Activated T-helper 1 cell treated with anti-CD3 and anti-CD28 coated beads, Interleukin-12 subunit alpha, Interleukin-12 subunit beta, Interleukin-2, Interleukin-4 antibody, amounts not matched to agents 30 ng/mL and 10 ng/mL and 1 ng/mL, durations not matched to agents 14 hours and 24 hours and 36 hours (primary cell): ENCODE measurements at regions not wholly inside any gene's neighbourhood (a gene's known extent, or its start where the extent isn't known, plus 50 kb on each side); places are given as distances from the start of the nearest gene placed in this dataset.

ENCODE experiments used
- DNase-seq: peaks from one replicate; pipeline ENCODE4 v3.0.0; 2021; ENCODE audit warnings: low spot score
- H3K27ac Mint-ChIP-seq: one replicate; pipeline ENCODE4 v1.8.0; 2021; ENCODE audit warnings: mild to moderate bottlenecking, mixed read lengths
- H3K27me3 Mint-ChIP-seq: one replicate; pipeline ENCODE4 v1.8.0; 2022; ENCODE audit warnings: mild to moderate bottlenecking, moderate library complexity, mixed read lengths; ENCODE audit not compliant: insufficient read depth
- H3K36me3 Mint-ChIP-seq: one replicate; pipeline ENCODE4 v1.8.0; 2021; ENCODE audit warnings: low read depth, mixed read lengths
- H3K4me1 Mint-ChIP-seq: one replicate; pipeline ENCODE4 v1.8.0; 2021; ENCODE audit warnings: low read depth, mixed read lengths
- H3K4me3 Mint-ChIP-seq: one replicate; pipeline ENCODE4 v1.8.0; 2021; ENCODE audit warnings: mild to moderate bottlenecking, moderate library complexity, mixed read lengths
- H3K9me3 Mint-ChIP-seq: one replicate; pipeline ENCODE4 v1.8.0; 2021; ENCODE audit warnings: mixed read lengths
- intact Hi-C: fragments of 100-400 bp; cut with micrococcal nuclease; formaldehyde crosslinking; loops from one replicate; pipeline ENCODE4 v1.15.1; 2024

DNA sequence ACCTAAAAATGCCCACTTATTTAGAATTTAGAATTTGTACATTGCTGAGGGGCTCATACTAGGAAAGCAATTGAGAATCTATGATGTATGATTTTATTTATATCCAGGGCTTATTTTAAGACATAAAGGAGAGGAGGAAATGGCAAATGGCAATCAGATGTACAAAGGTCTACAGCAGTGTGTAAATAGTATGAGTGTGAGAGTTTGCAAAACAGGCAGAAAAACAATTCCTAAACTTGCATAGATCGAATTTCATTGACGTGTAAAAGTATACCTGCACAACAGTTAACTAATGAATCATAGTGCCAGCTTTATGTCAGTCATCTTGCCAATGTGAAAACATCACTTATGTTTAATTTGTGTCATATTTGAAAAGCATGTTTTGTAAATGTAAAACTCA is 718.7 kb upstream of the GCFC2 start:
- H3K4me1 Mint-ChIP-seq, result no peaks in the 10 kb centered on the region
- intact Hi-C loops, result no loop called here
- peaks cover 17% of the 10 kb centered on the region for H3K9me3 Mint-ChIP-seq
- H3K4me3 Mint-ChIP-seq, result no peak overlapping the region
- no peak for DNase-seq
- no peak overlapping the region for H3K27ac Mint-ChIP-seq
- H3K36me3 Mint-ChIP-seq, result no peaks in the 10 kb centered on the region
- H3K27me3 Mint-ChIP-seq, result no peaks in the 10 kb centered on the region

GRCh38 chr2:76427452-76427851 is 716.7 kb upstream of the GCFC2 start:
- Mint-ChIP-seq H3K9me3 (peaks cover 17% of the 10 kb centered on the region), H3K27ac (no peak overlapping the region), H3K4me3 (no peak overlapping the region), H3K36me3 (no peaks in the 10 kb centered on the region), H3K27me3 (no peaks in the 10 kb centered on the region), H3K4me1 (no peaks in the 10 kb centered on the region)
- intact Hi-C loops, result no loop called here
- no peak for DNase-seq

- DNase-seq, result no peak
- no peak overlapping the region for H3K27ac Mint-ChIP-seq
- intact Hi-C loops, result no loop called here
These were observed 705.1 kb upstream of the GCFC2 start for GRCh38 chr2:76415821-76416220.

GRCh38 chr2:76413436-76413835 is 702.7 kb upstream of the GCFC2 start:
- no peaks in the 10 kb centered on the region for H3K4me1 Mint-ChIP-seq
- no peak overlapping the region for H3K4me3 Mint-ChIP-seq
- no peaks in the 10 kb centered on the region for H3K36me3 Mint-ChIP-seq
- H3K9me3 Mint-ChIP-seq, result peaks cover 18% of the 10 kb centered on the region
- intact Hi-C loops, result no loop called here
- DNase-seq, result no peak
- H3K27ac Mint-ChIP-seq, result no peak overlapping the region
- no peaks in the 10 kb centered on the region for H3K27me3 Mint-ChIP-seq

More at GRCh38 chr2:76415821-76416220, 705.1 kb upstream of the GCFC2 start:
- Mint-ChIP-seq H3K9me3 (peaks cover 14% of the 10 kb centered on the region), H3K4me3 (no peak overlapping the region), H3K36me3 (no peaks in the 10 kb centered on the region), H3K27me3 (no peaks in the 10 kb centered on the region), H3K4me1 (no peaks in the 10 kb centered on the region)

GRCh38 chr2:76406134-76406855 is 695.6 kb upstream of the GCFC2 start:
- Mint-ChIP-seq H3K27ac (no peak overlapping the region), H3K27me3 (no peaks in the 10 kb centered on the region), H3K4me3 (no peak overlapping the region), H3K36me3 (no peaks in the 10 kb centered on the region), H3K4me1 (no peaks in the 10 kb centered on the region), H3K9me3 (peaks cover 11% of the 10 kb centered on the region)
- intact Hi-C loops, result no loop called here
- no peak for DNase-seq

DNA sequence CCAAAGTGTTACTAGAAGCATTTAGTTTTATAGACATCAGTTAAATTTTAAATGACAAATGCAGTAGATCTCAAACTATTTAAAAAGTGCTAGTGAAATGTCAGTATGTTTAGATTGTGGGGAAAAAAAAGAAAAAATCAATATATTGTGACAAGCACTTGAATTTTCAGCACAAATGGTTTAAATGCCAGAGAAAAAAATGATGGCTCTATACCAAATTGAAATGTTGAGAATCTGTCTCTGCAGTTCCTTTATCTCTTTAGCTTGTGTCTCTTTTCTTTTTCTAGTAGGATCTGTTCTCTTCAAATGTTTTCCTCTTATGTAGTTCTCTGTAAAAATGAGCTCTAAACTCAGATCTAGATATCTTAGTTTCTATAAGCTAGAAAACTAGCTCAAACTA is 682.6 kb upstream of the GCFC2 start:
- Mint-ChIP-seq H3K36me3 (no peaks in the 10 kb centered on the region), H3K27me3 (no peaks in the 10 kb centered on the region), H3K4me3 (no peak overlapping the region), H3K27ac (no peak overlapping the region), H3K4me1 (no peaks in the 10 kb centered on the region), H3K9me3 (no peaks in the 10 kb centered on the region)
- no peak for DNase-seq
- intact Hi-C loops, result no loop called here

DNA sequence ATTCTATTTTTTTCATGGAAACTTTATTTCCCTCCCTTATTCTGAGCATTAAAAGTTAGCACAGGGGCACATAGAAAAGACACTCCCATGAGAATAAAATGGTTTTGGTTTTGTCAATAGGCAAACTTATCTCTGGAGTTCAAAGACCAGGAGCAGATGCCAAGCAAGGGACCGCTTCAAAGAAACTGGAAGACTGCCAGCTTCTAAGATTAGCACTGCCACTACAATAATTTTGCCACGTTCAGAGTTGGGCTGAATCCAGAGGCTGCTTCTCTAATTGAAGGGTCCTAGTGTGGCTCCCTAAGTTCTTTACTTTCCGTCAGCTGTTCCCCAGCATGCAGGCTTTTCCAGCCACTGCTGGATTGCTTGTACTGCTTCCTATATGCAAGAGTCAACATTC is 681.0 kb upstream of the GCFC2 start:
- no peaks in the 10 kb centered on the region for H3K4me1 Mint-ChIP-seq
- H3K4me3 Mint-ChIP-seq, result no peak overlapping the region
- no peaks in the 10 kb centered on the region for H3K36me3 Mint-ChIP-seq
- intact Hi-C loops, result no loop called here
- H3K27me3 Mint-ChIP-seq, result no peaks in the 10 kb centered on the region
- H3K9me3 Mint-ChIP-seq, result no peaks in the 10 kb centered on the region
- no peak overlapping the region for H3K27ac Mint-ChIP-seq
- DNase-seq, result no peak

DNA sequence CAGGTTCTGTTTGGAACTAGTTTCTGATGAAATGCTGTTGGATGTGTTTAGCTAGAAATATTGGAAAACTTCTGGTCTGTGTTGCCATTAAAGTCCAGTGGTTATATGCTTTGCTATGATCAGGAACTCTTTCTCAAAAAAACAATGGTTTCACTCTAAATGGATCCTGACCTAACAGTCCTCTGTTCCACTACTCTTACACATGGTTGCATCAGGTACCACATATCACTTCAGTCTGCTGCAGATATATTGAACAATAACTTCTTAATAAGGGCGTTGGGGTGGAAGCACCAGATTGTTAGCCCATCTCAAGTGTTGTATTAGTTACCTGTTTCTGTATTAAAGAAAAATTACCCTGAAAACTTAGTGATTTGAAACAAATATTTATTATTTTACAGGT is 676.6 kb upstream of the GCFC2 start:
- Mint-ChIP-seq H3K4me3 (no peak overlapping the region), H3K27me3 (no peaks in the 10 kb centered on the region), H3K9me3 (peaks cover 3% of the 10 kb centered on the region), H3K27ac (no peak overlapping the region), H3K4me1 (no peaks in the 10 kb centered on the region), H3K36me3 (no peaks in the 10 kb centered on the region)
- DNase-seq, result no peak
- intact Hi-C loops, result no loop called here

DNA sequence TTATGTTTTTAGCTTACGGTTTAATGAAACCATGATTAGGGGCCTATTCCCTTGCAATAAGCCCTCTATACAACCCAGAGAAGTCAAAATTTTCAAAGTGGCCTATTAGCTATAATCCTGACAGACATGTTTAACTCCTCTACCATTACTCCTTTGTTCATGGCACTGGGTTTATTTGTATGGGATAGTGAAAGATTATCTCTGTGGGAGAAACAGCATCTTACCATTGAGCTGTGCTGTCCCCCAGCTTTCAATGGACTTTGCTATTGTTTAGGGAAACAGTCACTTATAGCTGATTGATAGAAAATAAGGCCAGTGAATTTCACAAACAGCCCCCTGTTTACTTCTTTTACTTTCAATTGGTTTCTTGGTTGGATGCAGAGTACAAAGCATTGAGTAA is 675.2 kb upstream of the GCFC2 start:
- H3K4me1 Mint-ChIP-seq, result no peaks in the 10 kb centered on the region
- no peak overlapping the region for H3K27ac Mint-ChIP-seq
- intact Hi-C loops, result no loop called here
- peaks cover 3% of the 10 kb centered on the region for H3K9me3 Mint-ChIP-seq
- no peak for DNase-seq
- no peak overlapping the region for H3K4me3 Mint-ChIP-seq
- no peaks in the 10 kb centered on the region for H3K36me3 Mint-ChIP-seq
- no peaks in the 10 kb centered on the region for H3K27me3 Mint-ChIP-seq

GRCh38 chr2:76381624-76382023 is 670.9 kb upstream of the GCFC2 start:
- no peak overlapping the region for H3K4me3 Mint-ChIP-seq

GRCh38 chr2:76378140-76378539 is 667.4 kb upstream of the GCFC2 start:
- H3K36me3 Mint-ChIP-seq, result no peaks in the 10 kb centered on the region
- no peaks in the 10 kb centered on the region for H3K27me3 Mint-ChIP-seq
- intact Hi-C loops, result no loop called here
- no peaks in the 10 kb centered on the region for H3K4me1 Mint-ChIP-seq
- H3K9me3 Mint-ChIP-seq, result no peaks in the 10 kb centered on the region
- no peak for DNase-seq
- H3K4me3 Mint-ChIP-seq, result no peak overlapping the region
- no peak overlapping the region for H3K27ac Mint-ChIP-seq

More at GRCh38 chr2:76381624-76382023, 670.9 kb upstream of the GCFC2 start:
- Mint-ChIP-seq H3K27ac (no peak overlapping the region), H3K9me3 (peaks cover 3% of the 10 kb centered on the region), H3K4me1 (no peaks in the 10 kb centered on the region), H3K27me3 (no peaks in the 10 kb centered on the region), H3K36me3 (no peaks in the 10 kb centered on the region)
- intact Hi-C loops, result no loop called here
- DNase-seq, result no peak

DNA sequence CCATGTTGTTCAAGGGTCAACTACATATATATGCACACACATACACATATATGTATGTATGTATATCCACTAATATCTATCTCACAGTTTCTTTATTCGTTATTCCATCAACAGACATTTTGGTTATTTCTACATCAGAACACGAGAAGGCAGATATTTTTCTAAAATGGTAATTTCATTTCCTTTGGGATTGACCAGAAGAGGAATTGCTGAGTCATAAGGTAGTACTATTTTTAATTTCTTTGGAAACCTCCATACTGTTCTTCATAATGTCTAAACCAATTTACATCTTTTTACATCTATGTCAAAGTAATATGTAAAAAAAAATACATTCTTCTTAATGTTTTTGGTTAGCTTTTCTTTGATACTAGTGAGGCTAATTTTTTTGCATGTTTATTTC is 630.7 kb upstream of the GCFC2 start:
- DNase-seq, result no peak
- intact Hi-C loops, result no loop called here
- no peak overlapping the region for H3K4me3 Mint-ChIP-seq
- no peak overlapping the region for H3K27ac Mint-ChIP-seq
- H3K9me3 Mint-ChIP-seq, result peaks cover 12% of the 10 kb centered on the region
- H3K27me3 Mint-ChIP-seq, result no peaks in the 10 kb centered on the region
- H3K4me1 Mint-ChIP-seq, result no peaks in the 10 kb centered on the region
- no peaks in the 10 kb centered on the region for H3K36me3 Mint-ChIP-seq

DNA sequence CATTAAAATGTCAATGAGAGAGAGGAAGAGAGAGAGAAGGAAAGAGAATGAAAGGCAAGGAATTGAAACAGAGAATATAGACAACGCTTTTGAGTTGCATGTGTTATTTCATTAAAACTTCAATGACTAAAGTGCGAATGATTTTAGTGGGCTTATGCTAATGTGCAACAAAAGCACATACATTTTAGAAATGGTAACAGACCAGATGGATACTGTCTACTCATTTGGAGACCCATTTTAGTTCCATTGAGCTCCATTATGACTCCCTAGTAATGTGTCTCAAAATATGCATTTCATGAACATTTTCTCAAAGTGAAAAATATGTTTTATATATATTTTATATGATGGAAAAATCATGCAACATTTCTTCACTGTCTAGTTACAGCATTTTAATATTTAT is 622.2 kb upstream of the GCFC2 start:
- intact Hi-C loops, result no loop called here
- no peaks in the 10 kb centered on the region for H3K36me3 Mint-ChIP-seq

DNA sequence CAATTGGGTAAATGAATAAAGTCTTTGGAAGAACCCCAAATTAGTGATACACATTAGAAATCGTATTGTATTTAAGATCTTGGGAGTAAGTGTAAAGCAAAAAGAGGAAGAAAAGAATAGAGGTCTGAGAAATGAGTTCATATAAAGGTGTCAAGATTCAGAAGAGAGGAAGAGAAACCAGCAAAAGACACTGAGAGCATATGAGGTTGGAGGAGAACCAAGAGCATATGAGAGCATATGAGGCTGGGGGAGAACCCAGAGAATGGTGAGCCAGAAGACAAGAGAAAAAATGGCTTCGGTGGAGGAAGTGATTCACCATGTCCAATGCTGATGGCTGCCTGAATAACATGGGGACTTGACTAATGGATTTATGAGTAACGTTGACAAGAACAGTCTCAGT is 620.1 kb upstream of the GCFC2 start:
- no peak overlapping the region for H3K27ac Mint-ChIP-seq
- no peak overlapping the region for H3K4me3 Mint-ChIP-seq
- no peaks in the 10 kb centered on the region for H3K4me1 Mint-ChIP-seq
- no peaks in the 10 kb centered on the region for H3K27me3 Mint-ChIP-seq
- peaks cover 7% of the 10 kb centered on the region for H3K9me3 Mint-ChIP-seq
- no peak for DNase-seq
- intact Hi-C loops, result no loop called here
- no peaks in the 10 kb centered on the region for H3K36me3 Mint-ChIP-seq

More for the DNA sequence above, 622.2 kb upstream of the GCFC2 start:
- no peaks in the 10 kb centered on the region for H3K27me3 Mint-ChIP-seq
- H3K4me3 Mint-ChIP-seq, result no peak overlapping the region
- H3K9me3 Mint-ChIP-seq, result peaks cover 7% of the 10 kb centered on the region
- no peak for DNase-seq
- H3K27ac Mint-ChIP-seq, result no peak overlapping the region
- no peaks in the 10 kb centered on the region for H3K4me1 Mint-ChIP-seq
